HepG2 (cell line): ENCODE measurements at regions not wholly inside any gene's neighbourhood (a gene's known extent, or its start where the extent isn't known, plus 50 kb on each side); places are given as distances from the start of the nearest gene placed in this dataset.

ENCODE experiments used
- ATAC-seq: fragments of 200-7000 bp; cut with Tn5 transposase; 3 replicates; pipeline ENCODE4 v1.9.1; 2020; ENCODE audit warnings: mild to moderate bottlenecking, moderate library complexity
- BruUV-seq: library from RNA; stranded (reverse); fragments of 400-500 nt; replicated peaks from 2 replicates; lab custom pipeline; 2021; lab: Mats Ljungman, UMichigan
- CTCF ChIA-PET: fragments of 300-600 bp; formaldehyde crosslinking; extraction: SDS; loops from one replicate; lab custom pipeline; 2021; ENCODE audit warnings: low total read pairs, inconsistent platforms, low intra/inter-chr PET ratio; lab: Yijun Ruan, JAX
- POLR2A ChIA-PET: fragments of 350-600 bp; sonication (Branson Sonifier 250); formaldehyde crosslinking; loops from one replicate; lab custom pipeline; 2020; ENCODE audit warnings: antibody characterized with exemption, inconsistent platforms; lab: Yijun Ruan, JAX
- DNase-seq: peaks from one replicate; pipeline ENCODE4 v3.0.0-alpha.2; 2015; ENCODE audit warnings: low spot score
- FAIRE-seq: peaks from 3 replicates; lab custom pipeline; 2011; peaks lifted over from hg19 to GRCh38; lab: Jason Lieb, UNC
- H2AFZ ChIP-seq: one replicate; pipeline ENCODE4 v1.6.1; 2011; ENCODE audit warnings: low read length, inconsistent platforms
- H3K27ac ChIP-seq: fragments of 300-600 bp; 3 replicates; pipeline ENCODE4 v1.8.0; 2011; ENCODE audit warnings: mixed run types, mild to moderate bottlenecking, mixed read lengths, low read length, inconsistent platforms; ENCODE audit not compliant: insufficient read depth; ENCODE audit errors: extremely low read length
- H3K27me3 ChIP-seq, 2 experiments: fragments of 200-600 bp in 1 of 2; 2 replicates in 1 of 2; 3 replicates in 1 of 2; pipeline versions ENCODE4 v1.6.0 to v1.8.0; 2011; ENCODE audit warnings: low read length in 2 of 2, mild to moderate bottlenecking in 2 of 2, moderate library complexity in 2 of 2, inconsistent platforms in 1 of 2; ENCODE audit not compliant: insufficient read depth in 2 of 2, control insufficient read depth in 1 of 2
- H3K36me3 ChIP-seq, 2 experiments: fragments of 200-600 bp in 1 of 2; replicated peaks in 1 of 2; 2 replicates in 1 of 2; 3 replicates in 1 of 2; pipeline versions ENCODE4 v1.5.1 to v1.8.0; 2011; ENCODE audit warnings: low read length in 2 of 2, inconsistent platforms in 1 of 2; ENCODE audit not compliant: insufficient read depth in 2 of 2, control insufficient read depth in 1 of 2
- H3K4me1 ChIP-seq: 2 replicates; pipeline ENCODE4 v1.5.1; 2012; ENCODE audit warnings: low read length, inconsistent platforms; ENCODE audit not compliant: insufficient read depth
- H3K4me2 ChIP-seq: 2 replicates; pipeline ENCODE4 v1.6.0; 2011; ENCODE audit warnings: low read depth, low read length, inconsistent platforms
- H3K4me3 ChIP-seq, 3 experiments: fragments of 200-600 bp in 1 of 3; sonication (generic), shearing (Covaris generic) in 1 of 3; replicated peaks in 1 of 3; 2 replicates each; pipeline ENCODE4 v1.5.1; 2011 to 2016; ENCODE audit warnings: low read length in 3 of 3, inconsistent platforms in 2 of 3, low read depth in 2 of 3, mild to moderate bottlenecking in 2 of 3, control low read depth in 1 of 3, mixed read lengths in 1 of 3; ENCODE audit not compliant: insufficient read depth in 1 of 3
- H3K79me2 ChIP-seq: one replicate; pipeline ENCODE4 v1.6.1; 2011; ENCODE audit warnings: low read length, inconsistent platforms; ENCODE audit not compliant: insufficient read depth
- H3K9ac ChIP-seq: 2 replicates; pipeline ENCODE4 v1.6.0; 2011; ENCODE audit warnings: mild to moderate bottlenecking, low read depth, low read length, inconsistent platforms; ENCODE audit not compliant: insufficient read depth
- H3K9me3 ChIP-seq: 2 replicates; pipeline ENCODE4 v1.5.1; 2012; ENCODE audit warnings: mild to moderate bottlenecking, low read length
- H4K20me1 ChIP-seq: 2 replicates; pipeline ENCODE4 v1.6.0; 2011; ENCODE audit warnings: inconsistent platforms, mild to moderate bottlenecking, low read length, moderate library complexity; ENCODE audit not compliant: insufficient read depth
- MAFF ChIP-seq: IDR thresholded peaks from 2 replicates; pipeline ENCODE4 v1.6.1; 2011; ENCODE audit warnings: low read depth, low read length, improper control_type of control experiment
- MAFK ChIP-seq, 2 experiments: IDR thresholded peaks in 1 of 2; conservative IDR thresholded peaks in 1 of 2; 2 replicates each; pipeline ENCODE4 v1.6.1; 2011; ENCODE audit warnings: improper control_type of control experiment in 2 of 2, low read length in 2 of 2
- NFIC ChIP-seq: IDR thresholded peaks from 2 replicates; pipeline ENCODE4 v1.6.1; 2012; ENCODE audit warnings: mild to moderate bottlenecking, low read length, inconsistent platforms
- USF2 ChIP-seq, 2 experiments: sonication (generic) in 1 of 2; formaldehyde crosslinking in 1 of 2; IDR thresholded peaks; 2 replicates each; pipeline versions ENCODE4 v1.5.1 to v1.6.1; 2011 to 2020; ENCODE audit warnings: borderline replicate concordance in 1 of 2, low read depth in 1 of 2, low read length in 1 of 2, mild to moderate bottlenecking in 1 of 2, missing genetic modification reagents in 1 of 2, moderate library complexity in 1 of 2
- ZNF550 ChIP-seq: sonication (generic); formaldehyde crosslinking; IDR thresholded peaks from 2 replicates; pipeline ENCODE4 v1.4.0; 2020; ENCODE audit warnings: mild to moderate bottlenecking, missing genetic modification reagents, borderline replicate concordance
- ZNF781 ChIP-seq: sonication (generic); formaldehyde crosslinking; IDR thresholded peaks from 2 replicates; pipeline ENCODE4 v1.5.1; 2020; ENCODE audit warnings: borderline replicate concordance, mild to moderate bottlenecking, missing genetic modification reagents; ENCODE audit errors: not compliant biosample characterization
- WGBS: methylation state at CpG from one replicate; pipeline ENCODE4 v1.1.6; 2017; ENCODE audit warnings: low lambda C conversion rate; 5-methylcytosine and 5-hydroxymethylcytosine counted together
- in situ Hi-C: cut with HindIII; loops from 2 replicates; pipeline ENCODE4 v1.10.0; 2017; ENCODE audit warnings: low pct_unique_long_range_greater_than_20kb; ENCODE audit not compliant: extremely low pct_ligation_motif_present
- intact Hi-C: fragments of 100-400 bp; cut with micrococcal nuclease; formaldehyde crosslinking; loops from one replicate; pipeline ENCODE4 v1.10.0; 2022; ENCODE audit not compliant: unreplicated experiment

- Histone ChIP-seq H3K27ac (no peak overlapping the region), H3K4me2 (no peak overlapping the region), H3K4me1 (no peaks in the 10 kb centered on the region), H3K27me3 (no peaks in the 10 kb centered on the region; a peak in 1 of 5 replicates), H3K4me3 (no peak overlapping the region), H3K79me2 (no peaks in the 10 kb centered on the region), H3K36me3 (no peaks in the 10 kb centered on the region), H3K9me3 (no peaks in the 10 kb centered on the region), H4K20me1 (no peaks in the 10 kb centered on the region), H2AFZ (no peak overlapping the region), H3K9ac (no peak overlapping the region)
- in situ Hi-C loops, result no loop called here
- DNase-seq (no peak), FAIRE-seq (no peak), ATAC-seq (no peak)
- POLR2A ChIA-PET, result no interaction called here
- intact Hi-C loops, result no loop called here
- BruUV-seq, result no TSS peak
- TF ChIP-seq ZNF550 (no peak), ZNF781 (CRISPR knock-in tag) (no peak), NFIC (no peak)
- CTCF ChIA-PET, result no interaction called here
- 0% methylated on average over 4 of the region's 4 CpGs for WGBS
Observed at GRCh38 chr5:159450417-159450816, 120.1 kb upstream of the IL12B start.

GRCh38 chr5:159451197-159452052, 121.1 kb upstream of the IL12B start:
- WGBS, result 43% methylated on average over 13 of the region's 13 CpGs
- Histone ChIP-seq H3K9me3 (no peaks in the 10 kb centered on the region), H4K20me1 (no peaks in the 10 kb centered on the region), H3K4me2 (no peak overlapping the region), H3K4me3 (no peak overlapping the region), H3K36me3 (no peaks in the 10 kb centered on the region), H3K27me3 (no peaks in the 10 kb centered on the region; a peak in 1 of 5 replicates), H3K27ac (no peak overlapping the region), H3K9ac (no peak overlapping the region), H3K79me2 (no peaks in the 10 kb centered on the region), H3K4me1 (no peaks in the 10 kb centered on the region), H2AFZ (no peak overlapping the region)
- TF ChIP-seq USF2 (IDR thresholded peaks at IDR 0.05; ENCODE audit: low read depth, low read length) (no peak), USF2 (CRISPR knock-in tag; IDR thresholded peaks at IDR 0.05; ENCODE audit: borderline replicate concordance) (no peak), MAFF (peak; percentile 91), MAFK (conservative IDR thresholded peaks at IDR 0.05 in 1 of 2, IDR thresholded peaks at IDR 0.05 in 1 of 2; ENCODE audit: low read length in 2 of 2) (peak; percentile 92 to 96)
- no peak for DNase-seq
- CTCF ChIA-PET, result no interaction called here
- POLR2A ChIA-PET, result no interaction called here
- no peak for FAIRE-seq
- intact Hi-C loops, result no loop called here
- no peak for ATAC-seq
- in situ Hi-C loops, result no loop called here
- BruUV-seq, result no TSS peak
